HG02973 (cell line): ENCODE measurements at regions not wholly inside any gene's neighbourhood (a gene's known extent, or its start where the extent isn't known, plus 50 kb on each side); places are given as distances from the start of the nearest gene placed in this dataset.
"Not testable (repeated sequence)": the region's sequence is repeated elsewhere in the genome, so short reads cannot be mapped to it uniquely, and the experiment has no call there.

ENCODE experiments used
- ATAC-seq: cut with Tn5 transposase; IDR thresholded peaks from one replicate; pipeline ENCODE4 v1.9.1; 2021; ENCODE audit warnings: moderate library complexity; ENCODE audit not compliant: unreplicated experiment

DNA sequence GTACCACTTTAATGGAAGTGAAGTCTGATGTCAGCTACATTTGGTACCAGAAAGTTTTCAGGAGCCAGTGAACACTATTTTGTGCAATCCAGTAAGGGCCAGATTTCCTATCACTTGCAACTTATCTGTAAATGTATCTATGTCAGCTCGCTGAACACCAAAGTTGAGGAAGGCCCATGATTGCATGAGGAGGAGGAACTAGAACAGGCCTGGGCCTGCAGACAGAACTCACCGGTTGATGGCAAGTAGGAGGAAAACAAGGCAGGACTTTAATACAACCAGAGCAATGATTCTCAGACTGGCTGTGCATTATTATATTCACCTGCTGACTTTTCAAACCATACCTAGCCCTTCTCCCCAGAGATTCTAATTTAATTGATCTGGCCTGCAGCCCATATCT, 540.2 kb downstream of the CETN3 start:
- no peak for ATAC-seq

GRCh38 chr5:89866410-89866809, 543.1 kb downstream of the CETN3 start:
- no peak for ATAC-seq

- no peak for ATAC-seq
These were observed 544.6 kb downstream of the CETN3 start for GRCh38 chr5:89864941-89865340.

DNA sequence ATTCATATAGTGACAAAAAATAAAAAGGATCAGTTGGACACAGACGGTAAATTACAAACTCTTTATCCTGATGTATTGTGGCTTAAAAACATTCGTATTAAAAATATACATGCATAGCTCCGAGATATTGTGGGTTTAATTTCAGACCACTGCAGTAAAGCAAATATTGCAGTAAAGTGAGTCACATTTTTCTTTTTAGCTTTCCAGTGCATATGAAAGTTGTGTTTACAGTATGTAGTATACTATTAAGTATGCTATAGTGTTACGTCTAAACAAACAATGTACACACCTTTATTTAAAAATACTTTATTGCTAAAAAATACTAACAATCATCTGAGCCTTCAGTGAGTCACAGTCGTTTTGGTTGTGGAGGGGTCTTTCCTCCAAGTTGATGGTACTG, 551.8 kb downstream of the CETN3 start:
- no peak for ATAC-seq

- ATAC-seq = no peak
These were observed 554.1 kb downstream of the CETN3 start for GRCh38 chr5:89855417-89855816.

- no peak for ATAC-seq
These were observed 557.6 kb downstream of the CETN3 start for GRCh38 chr5:89851911-89852310.

DNA sequence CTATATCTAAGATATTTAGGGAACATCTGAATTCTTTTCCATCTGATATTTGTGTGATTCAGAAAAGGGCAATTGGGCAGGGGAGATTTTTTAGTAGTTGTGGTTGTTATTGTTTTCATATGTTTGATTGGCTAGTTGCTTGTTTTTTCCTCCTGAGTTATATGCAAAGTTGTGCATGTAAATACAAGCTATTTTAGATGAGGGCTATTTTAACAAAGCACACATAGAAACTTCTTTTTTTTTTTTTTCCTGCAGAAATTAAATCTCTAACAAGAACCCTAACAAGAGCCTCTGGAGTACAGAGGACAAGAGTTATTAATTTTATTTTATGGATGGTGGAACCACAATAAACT, 559.1 kb downstream of the CETN3 start:
- ATAC-seq = no peak

DNA sequence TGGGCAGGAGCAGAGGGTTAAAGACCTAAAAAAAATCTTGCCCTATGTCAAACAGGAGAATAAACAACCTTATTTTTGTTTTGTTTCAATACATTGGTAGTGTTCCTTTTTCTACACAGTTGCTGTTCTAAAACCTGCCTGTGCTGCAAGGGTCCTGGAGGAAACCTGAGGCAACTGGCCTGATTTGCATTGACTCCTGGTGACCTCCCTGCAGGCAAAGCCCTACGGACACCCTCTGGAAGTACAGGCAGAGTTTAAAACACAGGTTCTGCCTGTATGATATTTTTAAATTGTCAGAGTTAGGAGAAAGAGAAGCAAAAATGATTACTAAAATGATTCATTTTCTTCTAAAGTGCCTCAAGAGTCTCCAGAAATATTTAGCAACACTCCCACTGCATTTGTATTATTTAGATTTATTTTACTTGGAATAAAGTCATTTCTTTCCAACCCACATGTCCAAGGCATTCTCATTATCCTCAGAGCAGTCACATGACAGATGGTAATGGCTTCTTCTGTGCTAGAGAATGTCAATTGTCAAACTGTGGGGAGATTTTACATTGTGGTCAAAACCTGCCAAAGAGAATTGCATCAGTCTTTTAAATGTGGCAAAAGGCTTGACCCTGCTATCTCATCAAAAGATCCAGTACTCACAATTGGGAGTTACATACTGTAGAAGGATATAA, 559.6 kb downstream of the CETN3 start:
- ATAC-seq = no peak

- no peak for ATAC-seq
These were observed 561.8 kb downstream of the CETN3 start for GRCh38 chr5:89847743-89848142.

DNA sequence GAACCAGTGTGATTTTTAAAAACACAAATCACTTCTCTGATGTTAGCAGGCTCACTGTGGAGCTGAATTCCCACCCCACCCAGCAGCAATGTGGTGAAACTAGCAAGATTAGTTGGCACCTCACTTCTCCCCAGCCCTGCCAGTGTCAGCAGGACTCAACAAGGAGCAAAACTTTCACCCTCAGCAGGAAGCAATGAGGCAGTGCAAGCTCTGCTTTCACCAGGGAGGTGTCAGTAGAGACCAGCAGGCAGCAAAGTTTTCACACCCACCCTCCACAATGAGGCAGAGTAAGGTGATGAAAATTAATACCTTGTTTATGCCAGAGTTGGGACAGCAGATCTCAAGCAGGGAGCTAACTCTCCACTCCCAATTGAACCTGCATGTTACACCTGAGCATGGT, 565.0 kb downstream of the CETN3 start:
- ATAC-seq = no peak

DNA sequence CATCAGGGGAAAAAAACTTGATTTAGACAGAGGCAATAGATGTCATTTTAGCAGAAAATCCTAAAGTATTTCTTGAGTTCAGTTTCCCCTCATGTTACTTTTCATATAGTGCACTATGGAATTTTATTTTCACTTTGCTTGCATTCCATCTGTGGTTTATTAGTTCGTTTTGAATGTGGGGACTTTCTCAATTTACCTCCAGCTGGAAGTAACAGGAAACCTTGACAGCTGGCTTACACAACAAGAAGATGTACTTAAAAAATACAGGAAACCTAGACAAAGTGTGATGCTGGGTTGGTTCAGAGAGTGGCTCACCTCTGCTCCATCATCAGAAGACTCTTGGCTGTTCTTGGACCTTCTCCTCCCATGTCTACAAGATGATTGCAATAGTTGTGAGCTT, 567.0 kb downstream of the CETN3 start:
- no peak for ATAC-seq

DNA sequence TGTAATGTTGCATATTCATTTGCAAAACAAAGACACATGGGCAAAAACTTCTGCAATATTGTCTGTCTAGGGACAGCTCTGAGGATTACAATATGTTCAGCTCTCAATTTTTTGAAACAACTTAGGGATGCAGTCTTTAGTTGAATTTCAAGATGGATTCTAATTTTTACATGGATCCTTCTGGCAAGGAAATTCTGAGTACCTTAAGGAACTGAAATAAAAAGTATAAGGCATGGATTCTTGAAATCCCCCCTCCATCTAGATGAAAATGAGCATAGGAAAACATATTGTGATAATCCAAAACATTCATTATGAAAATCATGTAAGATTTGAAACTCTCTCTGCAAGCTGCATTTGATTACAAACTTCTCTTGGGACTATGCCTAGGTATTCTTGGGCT, 568.6 kb downstream of the CETN3 start:
- no peak for ATAC-seq

DNA sequence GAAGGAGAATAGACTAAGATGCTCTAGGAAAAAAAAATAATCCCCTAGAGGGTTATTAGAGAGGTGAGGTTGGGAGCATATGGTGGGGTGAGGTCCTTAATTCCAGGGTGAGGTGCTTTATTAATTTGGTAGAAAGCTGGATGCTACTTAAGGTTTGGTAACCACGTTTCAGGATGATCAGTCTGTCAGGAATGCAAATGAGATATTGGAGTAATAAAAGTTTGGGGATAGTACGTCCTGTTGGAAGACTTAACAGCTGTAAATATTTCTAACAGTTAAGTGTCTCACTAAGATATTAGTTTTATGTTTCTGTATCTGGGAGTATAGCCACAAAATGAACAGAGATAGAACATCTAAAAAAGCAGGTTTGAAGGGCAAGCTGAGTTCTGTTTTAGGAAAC, 578.9 kb downstream of the CETN3 start:
- no peak for ATAC-seq

GRCh38 chr5:89827960-89828359, 581.6 kb downstream of the CETN3 start:
- ATAC-seq = no peak

DNA sequence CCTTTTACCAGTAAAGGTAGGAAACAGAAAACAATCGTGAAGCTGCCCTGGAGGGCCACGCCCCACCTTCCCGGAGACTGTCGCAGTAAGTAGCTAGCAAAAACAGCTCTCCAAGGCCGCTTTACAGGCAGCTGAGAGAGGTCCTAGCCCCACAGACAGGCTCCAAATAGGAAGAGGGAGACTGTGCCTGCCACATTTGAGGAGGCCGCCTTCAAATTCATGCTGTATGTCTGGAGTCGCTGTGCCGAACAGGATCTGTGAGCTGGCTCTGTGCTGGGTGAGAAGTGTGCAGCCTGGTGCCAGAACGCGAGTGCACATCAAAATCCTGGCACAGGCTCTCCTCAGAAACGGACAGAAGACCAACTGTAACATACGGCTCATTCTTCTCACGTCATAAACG, 582.2 kb downstream of the CETN3 start:
- no peak for ATAC-seq

- ATAC-seq = no peak
These were observed 582.6 kb downstream of the CETN3 start for GRCh38 chr5:89826938-89827337.

GRCh38 chr5:89823046-89823445, 586.5 kb downstream of the CETN3 start:
- ATAC-seq = no peak

DNA sequence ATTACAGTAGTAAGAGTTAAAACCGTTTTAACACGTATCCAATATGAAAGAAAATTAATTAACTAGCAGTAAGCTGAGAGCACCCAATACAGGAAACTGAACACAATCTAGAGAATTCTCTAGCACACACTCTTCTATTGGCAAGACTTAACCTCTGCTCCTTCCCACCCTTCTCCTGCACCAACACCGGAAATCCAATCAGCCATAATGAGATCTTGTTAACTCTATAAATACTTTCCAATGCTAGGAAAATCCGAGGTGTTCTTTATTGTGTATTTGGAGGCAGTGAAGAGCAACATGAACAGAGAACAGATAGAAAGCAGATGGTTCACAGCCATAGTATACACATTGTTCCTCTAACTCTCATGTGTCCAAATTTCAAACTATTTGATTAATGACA, 591.7 kb downstream of the CETN3 start:
- no peak for ATAC-seq

GRCh38 chr5:89816038-89816437, 593.5 kb downstream of the CETN3 start:
- no peak for ATAC-seq

- ATAC-seq = not testable (repeated sequence)
These were observed 608.8 kb downstream of the CETN3 start for GRCh38 chr5:89800735-89801134.

DNA sequence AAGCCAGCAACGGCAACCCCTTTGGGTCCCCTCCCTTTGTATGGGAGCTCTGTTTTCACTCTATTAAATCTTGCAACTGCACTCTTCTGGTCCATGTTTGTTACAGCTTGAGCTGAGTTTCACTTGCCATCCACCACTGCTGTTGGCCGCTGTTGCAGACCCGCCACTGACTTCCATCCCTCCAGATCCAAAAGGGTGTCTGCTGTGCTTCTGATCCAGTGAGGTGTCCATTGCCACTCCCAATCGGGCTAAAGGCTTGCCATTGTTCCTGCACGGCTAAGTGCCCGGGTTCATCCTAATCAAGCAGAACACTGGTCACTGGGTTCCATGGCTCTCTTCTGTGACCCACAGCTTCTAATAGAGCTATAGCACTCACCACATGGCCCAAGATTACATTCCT, 615.1 kb downstream of the CETN3 start:
- ATAC-seq = not testable (repeated sequence)

- not testable (repeated sequence) for ATAC-seq
These were observed 629.8 kb downstream of the CETN3 start for GRCh38 chr5:89779734-89780133.

- ATAC-seq = no peak
These were observed 631.8 kb downstream of the CETN3 start for GRCh38 chr5:89777758-89778157.
